Body of pancreas (tissue), 4 donors: ENCODE measurements at regions not wholly inside any gene's neighbourhood (a gene's known extent, or its start where the extent isn't known, plus 50 kb on each side); places are given as distances from the start of the nearest gene placed in this dataset.
"Not testable (repeated sequence)": the region's sequence is repeated elsewhere in the genome, so short reads cannot be mapped to it uniquely, and the experiment has no call there.

ENCODE experiments used
- ATAC-seq: fragments of 150-250 bp; one replicate; pipeline ENCODE4 v1.9.1; 2016
- DNase-seq, 4 donors: peaks; one replicate each; pipeline ENCODE4 v3.0.0-alpha.2; 2019
- H3K27ac ChIP-seq, 4 donors: fragments of 200-600 bp; sonication (generic); 1 replicate in 3 of 4; 2 replicates in 1 of 4; pipeline versions ENCODE4 v1.5.1 to v1.6.1; 2016 to 2019; ENCODE audit warnings: mild to moderate bottlenecking in 1 of 4, mixed read lengths in 1 of 4, moderate library complexity in 1 of 4
- H3K27me3 ChIP-seq, 2 donors: fragments of 200-600 bp; sonication (generic); one replicate each; pipeline ENCODE4 v1.6.0; 2016; ENCODE audit warnings: mild to moderate bottlenecking in 1 of 2
- H3K36me3 ChIP-seq, 2 donors: fragments of 200-600 bp; sonication (generic); replicated peaks in 1 of 2; 2 replicates each; pipeline ENCODE4 v1.5.1; 2016; ENCODE audit warnings: low read depth in 2 of 2; ENCODE audit not compliant: insufficient read depth in 1 of 2
- H3K4me1 ChIP-seq: fragments of 200-600 bp; sonication (generic); one replicate; pipeline ENCODE4 v1.6.0; 2016
- H3K4me3 ChIP-seq, 2 donors: fragments of 200-600 bp; sonication (generic); 1 replicate in 1 of 2; 2 replicates in 1 of 2; pipeline ENCODE4 v1.5.1; 2016 to 2019
- H3K9me3 ChIP-seq, 3 donors: fragments of 200-600 bp; sonication (generic); 1 replicate in 2 of 3; 2 replicates in 1 of 3; pipeline ENCODE4 v1.5.1; 2016
- POLR2A ChIP-seq, 3 donors: fragments of 450-650 bp; IDR thresholded peaks; one replicate each; pipeline ENCODE4 v1.6.1; 2016; ENCODE audit warnings: antibody characterized with exemption in 3 of 3, mild to moderate bottlenecking in 2 of 3
- WGBS, 2 donors: methylation state at CpG; one replicate each; pipeline ENCODE4 v1.1.5; 2017; 5-methylcytosine and 5-hydroxymethylcytosine counted together
- intact Hi-C: fragments of 100-400 bp; cut with DNase I; formaldehyde crosslinking; loops from one replicate; pipeline ENCODE4 v1.15.1; 2023
- TF ChIP-seq, protein P1 (sequence below), 7 experiments: fragments of 450-650 bp in 4 of 7; fragments of 200-600 bp in 3 of 7; sonication (generic) in 3 of 7; IDR thresholded peaks; one replicate each; pipeline ENCODE4 v1.5.1; 2016 to 2019; ENCODE audit warnings: antibody characterized with exemption in 7 of 7

DNA sequence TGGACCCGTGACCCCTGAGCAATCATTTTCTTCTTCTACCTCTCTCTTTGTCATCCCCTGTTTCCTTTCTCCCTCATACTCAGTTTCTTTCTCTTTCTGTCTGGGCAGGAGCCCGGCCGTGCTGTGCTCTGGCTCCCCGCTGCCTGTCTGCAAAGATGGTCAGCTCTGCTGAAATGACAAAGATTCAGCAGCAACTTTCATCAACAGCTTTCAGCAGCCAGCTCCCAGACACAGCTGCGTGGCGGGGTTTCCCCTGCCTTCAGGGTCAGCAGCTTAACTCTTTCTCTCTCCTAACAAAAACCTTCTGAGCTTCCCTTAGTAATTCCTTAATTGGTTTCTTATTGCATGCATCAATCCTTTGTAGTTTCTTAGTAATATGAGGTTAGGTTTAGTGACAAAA is 1234.4 kb downstream of the CNTNAP5 start:
- 56 to 72% methylated on average over 6 of the region's 6 CpGs for WGBS, 2 donors
- ATAC-seq: no peak
- intact Hi-C loops: no loop called here

GRCh38 chr2:125260366-125260930 is 1235.4 kb downstream of the CNTNAP5 start:
- H3K36me3 ChIP-seq, intact Hi-C loops, H3K27ac ChIP-seq, H3K9me3 ChIP-seq, H3K4me1 ChIP-seq, H3K4me3 ChIP-seq, H3K27me3 ChIP-seq, DNase-seq, ATAC-seq: not testable (repeated sequence)

More for the DNA sequence above, 1234.4 kb downstream of the CNTNAP5 start:
- Histone ChIP-seq H3K9me3 (no peaks in the 10 kb centered on the region), H3K36me3 (no peaks in the 10 kb centered on the region), H3K27ac (no peak overlapping the region), H3K4me3 (no peak overlapping the region), H3K27me3 (no peaks in the 10 kb centered on the region), H3K4me1 (no peaks in the 10 kb centered on the region)
- DNase-seq: no peak
- TF ChIP-seq, protein P1, sequence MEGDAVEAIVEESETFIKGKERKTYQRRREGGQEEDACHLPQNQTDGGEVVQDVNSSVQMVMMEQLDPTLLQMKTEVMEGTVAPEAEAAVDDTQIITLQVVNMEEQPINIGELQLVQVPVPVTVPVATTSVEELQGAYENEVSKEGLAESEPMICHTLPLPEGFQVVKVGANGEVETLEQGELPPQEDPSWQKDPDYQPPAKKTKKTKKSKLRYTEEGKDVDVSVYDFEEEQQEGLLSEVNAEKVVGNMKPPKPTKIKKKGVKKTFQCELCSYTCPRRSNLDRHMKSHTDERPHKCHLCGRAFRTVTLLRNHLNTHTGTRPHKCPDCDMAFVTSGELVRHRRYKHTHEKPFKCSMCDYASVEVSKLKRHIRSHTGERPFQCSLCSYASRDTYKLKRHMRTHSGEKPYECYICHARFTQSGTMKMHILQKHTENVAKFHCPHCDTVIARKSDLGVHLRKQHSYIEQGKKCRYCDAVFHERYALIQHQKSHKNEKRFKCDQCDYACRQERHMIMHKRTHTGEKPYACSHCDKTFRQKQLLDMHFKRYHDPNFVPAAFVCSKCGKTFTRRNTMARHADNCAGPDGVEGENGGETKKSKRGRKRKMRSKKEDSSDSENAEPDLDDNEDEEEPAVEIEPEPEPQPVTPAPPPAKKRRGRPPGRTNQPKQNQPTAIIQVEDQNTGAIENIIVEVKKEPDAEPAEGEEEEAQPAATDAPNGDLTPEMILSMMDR (IDR thresholded peaks at IDR 0.05): no peak
- no peak for TF ChIP-seq POLR2A (IDR thresholded peaks at IDR 0.05)

- WGBS, 2 donors: 61 to 87% methylated on average over 1 of the region's 1 CpG
- DNase-seq: no peak
- H3K4me1 ChIP-seq: no peaks in the 10 kb centered on the region
- H3K27me3 ChIP-seq: no peaks in the 10 kb centered on the region
- H3K27ac ChIP-seq: no peak overlapping the region
- ATAC-seq: no peak
- H3K36me3 ChIP-seq: no peaks in the 10 kb centered on the region
- no peak overlapping the region for H3K4me3 ChIP-seq
- no peak for TF ChIP-seq POLR2A (IDR thresholded peaks at IDR 0.05)
- TF ChIP-seq, protein P1 (IDR thresholded peaks at IDR 0.05): no peak
- intact Hi-C loops: no loop called here
- H3K9me3 ChIP-seq: no peaks in the 10 kb centered on the region
Measured at GRCh38 chr2:125264453-125264852, 1239.4 kb downstream of the CNTNAP5 start.

- H3K27ac ChIP-seq: no peak overlapping the region
- ATAC-seq: no peak
- H3K4me3 ChIP-seq: no peak overlapping the region
- H3K4me1 ChIP-seq: no peaks in the 10 kb centered on the region
- H3K36me3 ChIP-seq: no peaks in the 10 kb centered on the region
- DNase-seq: no peak
- H3K9me3 ChIP-seq: no peaks in the 10 kb centered on the region
- no peak for TF ChIP-seq POLR2A (IDR thresholded peaks at IDR 0.05)
- TF ChIP-seq, protein P1 (IDR thresholded peaks at IDR 0.05): no peak
- H3K27me3 ChIP-seq: no peaks in the 10 kb centered on the region
- 65 to 72% methylated on average over 2 of the region's 2 CpGs for whole genome bisulfite sequencing, 2 donors
- intact Hi-C loops: no loop called here
Measured at GRCh38 chr2:125267683-125268082, 1242.6 kb downstream of the CNTNAP5 start.

- no peak for DNase-seq
- Histone ChIP-seq H3K9me3 (no peaks in the 10 kb centered on the region), H3K36me3 (no peaks in the 10 kb centered on the region), H3K27me3 (no peaks in the 10 kb centered on the region), H3K27ac (no peak overlapping the region), H3K4me3 (no peak overlapping the region), H3K4me1 (no peaks in the 10 kb centered on the region)
- 32 to 35% methylated on average over 1 of the region's 1 CpG for WGBS, 2 donors
- ATAC-seq: no peak
- intact Hi-C loops: no loop called here
- no peak for TF ChIP-seq POLR2A (IDR thresholded peaks at IDR 0.05)
- TF ChIP-seq, protein P1 (IDR thresholded peaks at IDR 0.05): no peak
Measured at GRCh38 chr2:125272651-125273050, 1247.6 kb downstream of the CNTNAP5 start.
